ENCODE measurements at regions not wholly inside any gene's neighbourhood (a gene's known extent, or its start where the extent isn't known, plus 50 kb on each side); places are given as distances from the start of the nearest gene placed in this dataset.
A peak's percentile ranks its signal among the peaks of the same experiment; 100 is the strongest.
"Not testable (repeated sequence)": the region's sequence is repeated elsewhere in the genome, so short reads cannot be mapped to it uniquely, and the experiment has no call there.

DNA sequence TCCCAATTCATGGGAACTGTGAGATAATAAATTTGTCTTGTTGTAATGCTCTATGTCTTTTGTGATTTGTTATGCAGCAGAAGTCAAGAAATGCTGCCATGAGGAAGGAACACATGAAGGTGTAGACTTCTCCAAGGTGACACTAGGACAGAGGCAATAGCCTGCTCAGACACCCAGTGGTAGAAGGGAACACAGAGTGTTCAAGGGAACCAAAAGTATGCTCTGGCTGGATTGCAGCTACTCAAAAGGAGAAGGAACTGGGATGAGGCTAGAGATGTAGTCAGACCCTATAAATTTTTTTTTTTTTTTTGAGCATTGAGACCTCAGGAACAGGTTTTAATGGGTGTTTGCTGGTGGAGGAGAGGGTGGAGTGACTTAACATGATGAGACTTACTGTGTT lies 232.5 kb downstream of the PARP8 start:
- no peak for DNase-seq (ENCODE audit: low read depth)

DNA sequence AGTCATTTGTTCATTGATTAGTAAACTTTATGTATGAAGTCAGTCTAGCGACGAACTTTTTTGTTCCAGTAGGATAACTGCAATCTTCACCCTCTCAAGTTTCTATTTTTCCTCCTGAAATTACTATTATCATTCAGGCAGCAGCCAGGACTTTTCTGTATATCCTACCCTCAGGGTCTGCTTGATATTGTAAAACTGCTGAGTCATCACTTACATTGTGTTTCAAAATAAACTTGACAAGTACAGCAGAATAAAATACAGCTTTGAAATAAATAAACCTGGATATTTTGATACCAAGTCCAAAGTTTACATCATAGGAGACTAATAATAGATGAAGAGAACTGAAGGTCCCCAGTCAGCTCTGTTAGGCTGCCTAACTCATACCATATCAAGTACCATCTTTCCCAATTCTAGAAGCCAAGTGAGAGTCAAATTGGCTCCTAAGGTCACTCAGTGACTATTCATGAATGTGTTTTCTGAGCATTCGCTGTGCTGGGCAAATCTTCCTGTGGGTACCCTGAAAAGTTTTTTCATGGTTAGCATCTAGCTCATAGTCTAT lies 234.6 kb downstream of the PARP8 start:
- DNase-seq (ENCODE audit: low read depth) = no peak

DNA sequence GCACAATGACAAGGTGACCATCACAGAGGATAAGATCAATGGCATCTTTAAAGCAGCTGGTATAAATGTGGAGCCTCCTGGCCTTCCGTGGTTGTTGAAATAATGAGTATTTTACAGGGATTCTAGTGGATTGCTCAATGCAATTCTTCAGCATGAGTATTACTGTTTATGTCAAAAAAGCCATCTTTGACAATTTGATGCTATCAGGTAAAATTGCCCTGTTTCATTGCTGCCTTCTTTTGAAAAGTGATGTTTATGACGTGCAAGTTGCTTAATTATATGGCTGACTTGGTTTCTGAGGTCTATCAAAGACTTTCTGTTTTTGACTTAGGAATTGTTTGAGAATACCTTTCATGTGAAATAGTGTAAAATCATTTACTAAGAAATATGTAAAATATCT lies 237.2 kb downstream of the PARP8 start:
- no peak for DNase-seq (ENCODE audit: low read depth)

DNA sequence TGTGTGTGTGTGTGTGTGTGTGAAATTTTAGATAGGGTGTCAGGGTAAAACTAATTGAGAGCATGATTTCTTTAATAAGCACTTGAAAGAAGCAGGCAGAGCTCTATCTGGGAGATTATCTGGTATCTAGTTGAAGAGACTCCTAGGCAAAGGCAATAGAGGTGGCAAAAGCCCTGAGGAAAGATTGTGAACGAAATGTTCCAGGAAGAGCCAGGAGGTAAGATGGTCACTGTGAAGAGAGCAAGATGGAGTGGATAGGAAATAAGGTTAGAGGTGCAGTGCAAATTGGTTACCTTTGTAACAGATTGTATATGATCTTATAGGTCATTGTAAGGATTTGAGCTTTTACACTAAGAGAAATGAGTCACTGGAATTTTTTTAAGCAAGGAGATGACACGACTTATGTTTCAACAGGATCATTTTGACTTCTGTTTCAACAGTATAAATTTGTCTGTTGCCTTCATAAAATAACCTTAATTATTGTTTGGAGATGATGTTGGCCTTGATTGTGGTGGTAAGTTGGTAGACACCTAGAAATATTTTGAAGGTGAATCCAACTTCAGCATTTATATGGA lies 239.6 kb downstream of the PARP8 start:
- no peak for DNase-seq (ENCODE audit: low read depth)

DNA sequence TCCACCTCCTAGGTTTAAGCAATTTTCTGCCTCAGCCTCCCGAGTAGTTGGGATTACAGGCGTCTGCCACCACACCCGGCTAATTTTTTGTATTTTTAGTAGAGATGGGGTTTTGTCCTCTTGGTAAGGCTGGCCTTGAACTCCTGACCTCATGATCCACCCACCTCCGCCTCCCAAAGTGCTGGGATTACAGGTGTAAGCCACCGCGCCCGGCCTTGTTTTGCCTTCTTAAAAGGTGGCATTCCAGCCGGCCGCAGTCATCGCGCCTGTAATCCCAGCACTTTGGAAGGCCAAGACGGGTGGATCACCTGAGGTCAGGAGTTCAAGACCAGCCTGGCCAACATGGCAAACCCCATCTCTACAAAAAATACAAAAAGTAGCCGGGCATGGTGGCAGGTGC lies 253.7 kb downstream of the PARP8 start:
- DNase-seq (ENCODE audit: low read depth) = not testable (repeated sequence)

DNA sequence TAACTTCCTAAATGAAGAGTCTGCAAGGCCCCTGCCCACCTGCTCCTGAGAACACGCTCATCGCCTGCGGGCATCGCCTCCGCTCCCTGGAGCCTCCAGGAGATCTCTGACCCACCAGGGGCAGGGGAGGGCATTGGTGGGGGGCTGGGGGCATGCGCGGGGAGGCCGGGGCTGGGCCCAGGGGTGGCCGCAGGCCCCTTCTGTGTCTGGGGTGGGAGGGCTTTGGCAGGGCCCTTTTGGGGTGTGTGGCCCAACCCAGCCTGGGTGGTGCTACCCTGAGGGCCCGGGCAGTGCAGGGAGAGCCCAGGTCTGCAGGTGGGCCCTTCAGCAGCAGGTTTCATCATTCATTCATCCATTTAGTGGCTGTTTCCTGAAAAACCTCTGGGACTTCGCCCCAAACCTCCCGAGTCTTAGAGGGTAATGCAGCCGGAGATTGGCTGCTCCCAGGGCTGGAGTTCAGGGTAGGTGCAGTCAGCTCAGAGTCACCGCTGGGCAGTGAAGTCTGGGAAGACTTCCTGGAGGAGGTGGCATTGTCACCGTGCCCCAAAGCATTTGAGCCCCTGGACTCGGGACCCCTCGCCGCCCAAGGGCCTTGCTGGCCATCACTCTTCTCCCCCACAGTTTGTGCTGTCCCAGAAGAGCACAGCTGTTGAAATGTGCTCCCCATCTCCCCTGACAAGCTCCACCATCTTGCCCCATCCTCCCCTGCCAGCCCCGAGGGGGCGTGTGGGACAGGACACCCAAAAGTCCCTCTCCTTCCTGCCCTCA lies 255.1 kb downstream of the PARP8 start:
- DNase-seq (ENCODE audit: low read depth) = no peak

DNA sequence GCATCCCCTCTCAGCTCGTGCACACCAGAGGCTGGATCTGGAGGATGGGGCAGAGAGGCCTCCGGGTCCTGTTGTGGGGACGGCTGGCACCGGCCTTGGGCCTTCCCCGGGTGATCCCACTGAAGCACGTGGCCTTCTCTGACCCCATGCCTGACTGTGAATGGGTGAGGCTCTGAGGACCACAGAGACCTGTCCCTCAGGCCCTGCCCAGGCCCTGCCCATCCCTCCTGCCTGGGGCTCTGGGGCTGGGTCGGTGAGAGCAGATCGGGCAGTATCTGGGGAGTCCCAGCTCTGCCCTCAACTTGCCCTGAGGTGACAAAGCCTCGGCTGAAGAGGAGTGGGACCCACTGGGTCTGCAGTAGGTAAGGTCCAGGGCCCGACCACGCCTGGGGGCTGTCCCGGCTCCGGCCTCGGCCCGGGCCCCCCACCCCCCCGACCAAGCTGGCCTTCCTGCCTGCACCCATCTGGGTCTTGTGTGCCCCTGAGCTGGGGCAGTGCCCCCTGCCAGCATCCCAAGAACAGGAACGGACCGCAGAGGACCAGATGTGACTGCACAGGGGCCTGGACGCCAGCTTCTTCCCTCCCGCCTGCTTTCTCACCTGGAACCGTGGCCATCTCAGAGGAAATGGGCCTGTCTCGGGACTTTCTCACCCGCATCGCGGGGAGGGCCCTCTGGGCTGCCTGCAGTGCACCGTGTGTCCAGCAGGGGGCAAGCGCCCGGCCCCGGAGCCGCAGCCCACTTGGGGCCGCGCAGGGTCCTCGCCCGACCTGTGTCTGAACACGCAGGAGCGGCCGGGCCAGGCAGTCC lies 255.9 kb downstream of the PARP8 start:
- DNase-seq (ENCODE audit: low read depth) = not testable (repeated sequence)

DNA sequence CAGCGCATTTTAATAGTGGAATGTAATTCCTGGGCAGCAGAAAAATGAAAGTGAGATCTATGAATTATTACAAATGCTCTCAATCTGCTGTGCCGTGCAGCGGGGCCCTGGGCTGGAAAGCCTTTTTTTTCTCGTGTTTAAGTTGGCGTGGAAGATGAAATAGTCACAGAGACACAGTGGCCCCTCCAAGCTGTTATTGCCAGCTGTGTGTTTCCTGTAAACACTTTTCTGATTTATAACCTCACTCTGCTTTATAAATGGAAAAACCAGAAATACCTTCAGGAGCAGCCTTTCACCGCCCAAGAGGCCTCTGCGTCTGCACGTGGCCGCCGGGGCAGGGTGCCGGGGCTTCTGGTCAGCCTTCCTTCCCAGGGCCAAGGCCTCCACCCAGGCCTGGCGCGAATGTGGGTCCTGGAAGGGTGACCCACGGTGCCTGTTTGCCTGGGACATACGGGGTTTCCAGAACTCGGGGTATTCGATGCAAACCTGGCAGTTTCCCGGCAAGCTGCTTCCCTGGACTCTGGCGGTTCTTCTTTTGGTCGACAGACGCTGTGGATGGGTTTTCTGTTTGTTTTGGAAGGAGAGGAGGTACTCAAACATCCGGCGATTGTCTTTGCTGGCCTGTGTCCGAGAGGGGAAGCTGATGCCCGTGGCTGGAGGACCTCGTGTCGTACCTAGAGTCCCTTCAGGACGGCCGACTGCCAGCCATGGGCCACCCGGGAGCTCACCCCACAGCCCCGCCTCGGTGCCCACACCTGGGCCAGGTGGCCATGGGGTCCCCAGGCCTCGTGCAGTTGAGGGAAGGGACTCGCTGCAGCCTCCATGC lies 256.7 kb downstream of the PARP8 start:
- no peak for DNase-seq (ENCODE audit: low read depth)

DNA sequence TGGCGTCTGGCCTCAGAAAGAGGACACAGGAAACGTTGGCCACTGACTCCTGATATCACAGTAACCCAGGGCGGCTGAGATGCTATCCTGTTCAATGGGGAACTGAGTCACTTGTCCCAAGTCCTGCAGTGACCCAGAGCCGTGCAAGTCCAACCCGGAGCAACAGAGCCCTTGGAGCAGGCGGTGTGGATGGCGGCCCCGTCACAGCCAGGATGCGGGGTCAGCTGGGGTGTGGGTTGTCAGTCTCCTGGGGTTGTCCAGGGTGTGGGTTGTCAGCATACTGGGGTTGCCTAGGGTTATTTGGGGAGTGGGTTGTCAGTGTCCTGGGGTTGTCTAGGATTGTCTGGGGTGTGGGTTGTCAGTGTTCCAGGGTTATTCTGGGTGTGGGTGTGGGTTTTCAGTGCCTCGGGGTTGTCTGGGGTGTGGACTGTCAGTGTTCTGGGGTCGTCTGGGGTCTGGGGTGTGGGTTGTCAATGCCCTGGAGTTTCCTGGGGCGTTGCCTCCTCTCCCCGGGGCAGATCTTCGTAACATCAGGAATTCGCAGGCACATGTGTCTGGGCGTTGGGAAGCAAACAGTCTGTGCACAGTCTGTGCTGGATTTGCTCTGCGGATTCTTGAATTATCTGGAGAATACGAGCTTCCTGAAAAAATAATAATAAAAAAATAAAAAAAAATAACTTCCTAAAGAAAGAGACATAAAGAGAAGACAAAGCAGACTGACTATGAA lies 257.5 kb downstream of the PARP8 start:
- no peak for DNase-seq (ENCODE audit: low read depth)

DNA sequence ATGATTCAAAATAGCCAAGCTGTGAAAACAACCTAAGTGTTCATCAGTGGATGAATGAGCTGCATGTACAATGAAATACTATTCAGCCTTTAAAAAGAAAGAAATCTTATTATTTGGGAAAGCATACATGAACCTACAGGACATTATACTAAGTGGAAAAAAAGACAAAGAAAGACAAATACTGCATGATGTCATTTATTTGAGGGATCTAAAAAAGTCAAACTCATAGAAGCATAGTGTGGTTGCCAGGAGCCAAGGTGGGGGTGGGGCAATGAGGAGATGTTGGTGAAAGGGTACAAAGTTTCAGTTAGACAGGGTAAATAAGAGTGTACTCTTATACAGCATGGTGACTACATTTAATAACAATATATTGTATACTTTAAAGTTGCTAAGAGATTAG lies 261.5 kb downstream of the PARP8 start:
- DNase-seq (ENCODE audit: low read depth) = no peak

DNA sequence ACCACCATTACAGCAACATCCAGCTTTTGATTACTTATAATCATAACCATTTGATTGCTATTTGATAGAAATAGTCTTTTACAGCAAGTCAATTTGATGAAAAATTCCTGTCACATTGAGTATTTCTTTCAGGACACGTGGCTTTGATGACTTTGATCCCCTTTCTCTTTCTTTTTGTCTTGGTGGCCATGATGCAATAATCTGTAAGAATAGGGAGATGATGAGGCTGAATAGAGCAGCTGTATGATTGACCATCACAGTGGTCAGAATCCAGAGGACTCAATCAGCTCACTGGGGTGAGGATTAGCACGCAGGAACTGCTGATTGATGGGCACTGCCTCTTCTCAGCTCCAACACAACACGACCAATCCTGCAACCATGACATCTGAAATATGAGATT lies 262.7 kb downstream of the PARP8 start:
- no peak for DNase-seq (ENCODE audit: low read depth)

DNA sequence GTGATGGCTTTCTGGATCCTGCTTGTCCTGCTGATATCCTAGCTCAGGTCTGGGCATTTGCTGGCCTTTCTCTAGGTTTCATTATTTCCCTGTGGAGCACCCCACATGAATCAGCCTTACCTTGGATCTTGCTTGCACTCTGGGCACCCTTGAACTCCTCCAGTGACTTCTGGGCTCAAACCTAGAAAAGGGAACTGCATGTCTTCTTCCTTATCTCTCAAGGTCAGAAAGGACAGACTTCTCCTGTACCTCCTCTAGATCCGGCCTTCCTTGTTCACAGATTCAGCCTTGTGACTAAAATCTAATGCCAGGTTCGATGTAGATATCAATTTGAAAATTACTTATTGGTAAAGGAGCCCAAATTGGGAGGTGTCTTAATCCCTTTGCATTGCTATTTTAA lies 267.9 kb downstream of the PARP8 start:
- DNase-seq (ENCODE audit: low read depth) = no peak

DNA sequence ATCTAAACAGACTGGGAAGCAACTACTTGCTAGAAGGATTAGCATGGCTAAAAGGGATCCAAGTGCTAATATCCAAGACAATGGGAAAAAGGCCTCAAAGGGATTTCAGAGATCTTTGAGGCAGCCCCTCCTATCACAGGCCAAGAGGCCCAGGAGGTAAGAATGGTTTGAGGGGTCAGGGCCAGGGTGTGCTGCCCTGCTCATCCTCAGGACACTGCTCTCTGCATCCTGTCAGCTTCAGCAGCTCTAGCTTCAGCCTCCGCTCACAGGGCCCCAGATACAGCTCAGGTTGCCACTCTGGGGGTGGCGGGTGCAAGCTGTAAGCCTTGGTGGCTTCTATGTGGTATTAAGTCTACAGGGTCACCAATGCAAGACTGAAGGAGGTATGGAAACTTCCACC lies 278.7 kb downstream of the PARP8 start:
- DNase-seq (ENCODE audit: low read depth) = no peak

DNA sequence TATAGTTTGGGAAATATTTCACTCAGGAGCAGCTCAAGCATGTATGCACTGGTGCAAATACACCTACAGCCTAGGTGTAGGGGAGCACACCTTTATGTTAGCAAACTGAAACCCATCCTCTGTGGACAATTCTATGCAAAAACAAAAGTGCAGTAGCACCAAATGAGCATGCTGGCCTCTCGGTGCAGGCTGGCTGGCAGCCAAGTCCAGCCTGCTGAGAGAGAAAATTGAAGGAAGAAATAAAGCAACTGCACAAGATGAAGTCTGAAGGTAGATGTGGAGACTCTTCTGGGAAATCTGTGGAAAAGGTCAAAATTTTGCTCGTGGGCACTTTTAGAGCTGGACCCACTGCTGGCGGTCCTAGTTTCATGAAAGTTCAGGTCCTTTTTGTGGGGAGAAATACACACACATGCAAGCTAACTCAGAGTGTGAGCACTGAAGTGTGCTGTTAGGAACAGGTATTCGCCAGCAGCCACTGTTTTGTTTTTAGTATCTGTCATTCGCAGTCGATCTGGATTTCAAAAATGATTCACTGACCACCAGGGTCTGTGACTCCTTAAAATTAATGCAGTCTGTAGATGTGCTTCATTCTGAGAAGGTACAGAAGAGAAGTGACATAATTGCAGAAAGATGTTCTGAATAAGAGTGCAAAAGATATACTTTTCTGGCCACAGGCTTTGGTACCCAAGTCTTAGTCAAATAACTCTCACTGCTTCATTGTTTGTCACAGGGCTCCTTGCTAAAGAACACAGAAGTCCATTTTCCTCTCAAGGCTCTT lies 281.7 kb downstream of the PARP8 start:
- no peak for DNase-seq (ENCODE audit: low read depth)

DNA sequence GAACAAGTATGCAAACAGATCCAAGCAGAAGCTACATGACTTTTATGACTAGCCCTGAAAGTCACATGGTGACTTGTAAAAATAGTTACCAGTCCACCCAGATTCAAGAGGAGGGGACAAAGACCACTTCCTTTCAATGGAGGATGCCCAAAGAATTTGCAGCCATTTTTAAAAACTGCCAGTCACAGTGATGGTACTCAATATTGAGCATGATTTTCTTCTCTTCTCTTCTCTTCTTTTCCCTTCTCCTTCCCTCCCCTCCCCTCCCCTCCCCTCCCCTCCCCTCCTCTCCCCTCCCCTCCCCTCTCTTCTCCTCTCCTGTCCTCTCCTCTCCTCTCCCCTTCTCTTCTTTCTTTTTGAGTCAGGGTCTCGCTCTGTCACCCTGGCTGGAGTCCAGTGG lies 286.9 kb downstream of the PARP8 start:
- no peak for DNase-seq (ENCODE audit: low read depth)

DNA sequence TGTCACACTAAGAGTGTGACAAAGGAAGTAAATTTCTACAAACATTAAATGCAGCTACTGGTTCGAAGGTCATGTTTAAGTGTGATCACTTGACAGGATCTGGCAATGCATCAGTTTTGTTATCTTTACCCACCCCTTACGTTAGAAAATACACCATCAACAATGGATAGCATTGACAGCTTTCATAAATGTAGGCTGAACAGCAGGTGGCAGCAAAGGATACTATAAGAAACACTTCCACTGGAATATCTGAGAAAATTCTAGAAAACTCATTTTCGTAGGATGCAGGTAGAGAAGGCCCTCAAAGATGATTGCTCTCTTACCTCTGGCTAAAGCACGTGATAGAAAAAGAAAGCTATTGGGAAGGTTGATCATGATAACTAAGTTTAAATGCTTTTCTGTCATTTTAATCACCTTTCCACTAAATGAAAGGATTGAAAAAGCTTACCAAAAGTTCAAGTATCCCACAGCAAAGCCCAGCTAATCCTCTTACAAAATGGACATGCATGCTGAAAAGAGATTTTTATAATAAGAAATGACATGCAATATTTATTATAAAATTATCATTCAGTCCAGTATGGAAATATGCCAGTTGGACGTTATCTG lies 292.5 kb downstream of the PARP8 start:
- DNase-seq (ENCODE audit: low read depth) = peak; percentile 30

DNA sequence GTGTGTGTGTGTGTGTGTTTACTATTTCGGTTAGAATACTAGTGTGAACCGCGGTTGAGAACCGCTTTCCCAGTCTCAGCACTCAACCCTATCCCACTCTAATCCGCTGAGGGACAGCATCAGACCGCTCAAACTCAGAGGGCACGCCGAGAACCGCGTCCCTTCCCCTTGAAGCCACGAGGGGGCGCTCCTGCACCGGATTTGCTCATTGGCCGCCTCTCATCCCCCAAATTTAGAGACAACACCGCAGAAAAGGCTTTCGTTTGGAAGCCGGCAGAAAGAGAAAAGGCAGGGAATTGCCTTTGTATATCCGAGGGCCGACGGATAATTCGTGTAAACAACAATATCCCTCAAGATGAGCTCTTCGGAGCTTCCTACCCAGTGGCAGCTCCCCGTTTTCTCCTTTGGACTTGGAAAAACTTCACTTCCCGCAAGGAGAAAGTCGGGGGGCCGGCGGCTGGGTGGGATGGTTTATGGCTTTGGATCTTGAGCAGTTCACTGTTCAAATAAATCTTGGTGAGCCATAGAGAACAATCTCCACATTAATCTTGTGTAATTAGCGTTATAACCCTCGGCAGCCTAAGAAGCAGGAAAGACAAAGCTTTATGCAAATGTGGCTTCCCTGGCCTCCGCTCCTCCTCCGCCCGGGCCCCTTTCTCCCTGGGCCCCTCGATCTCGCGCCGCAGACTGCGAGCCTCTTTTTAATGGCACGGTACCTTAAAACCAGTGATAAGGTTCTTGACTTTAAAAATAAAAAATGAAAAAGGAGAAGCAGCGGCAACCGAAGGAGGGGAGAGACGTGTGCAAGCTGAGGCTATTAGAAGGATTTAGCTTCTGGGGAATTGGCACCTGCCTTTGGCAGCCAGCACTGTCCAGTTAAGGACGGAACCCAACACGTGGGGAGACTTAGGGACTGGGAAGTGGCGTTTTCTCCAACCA lies 296.8 kb downstream of the PARP8 start:
- peak; percentile 30 for DNase-seq (ENCODE audit: low read depth)

DNA sequence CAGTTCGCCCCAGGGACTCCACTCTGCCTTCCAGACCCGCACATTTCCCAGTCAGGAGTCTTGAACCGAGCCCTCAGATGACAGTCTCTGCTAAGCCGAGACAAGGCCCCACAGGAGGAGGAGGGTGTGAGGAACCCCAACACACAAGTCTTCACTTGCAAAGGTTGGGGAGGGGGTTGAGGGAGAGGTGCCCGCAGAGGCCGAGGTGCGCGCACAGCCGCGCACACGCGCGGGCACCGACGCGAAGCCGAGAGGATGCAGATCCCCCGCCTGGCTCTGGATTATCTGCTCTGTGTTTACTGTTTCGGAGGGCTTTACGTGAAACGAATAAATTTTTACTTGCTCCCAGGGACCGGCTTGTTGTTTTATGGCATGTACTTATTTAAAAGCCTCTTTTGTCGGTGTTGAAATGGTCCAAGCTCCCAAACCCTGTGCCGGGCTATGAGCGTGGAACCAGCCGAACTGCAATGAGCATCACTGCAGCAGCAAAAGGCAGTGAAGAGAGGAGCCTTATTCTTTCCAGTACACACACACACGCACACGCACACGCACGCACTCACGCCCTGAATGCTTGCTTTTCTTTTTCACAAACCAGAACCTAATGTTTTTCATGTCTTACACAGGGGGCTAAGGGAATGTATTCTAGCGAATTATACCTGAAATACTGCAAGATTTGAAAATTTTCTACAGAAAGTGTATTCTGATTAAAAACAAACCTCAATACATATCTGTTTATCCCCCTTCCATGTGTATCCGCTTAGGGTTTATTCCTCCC lies 297.7 kb downstream of the PARP8 start:
- no peak for DNase-seq (ENCODE audit: low read depth)

All from RPMI7951 (cell line).